ENCODE measurements at regions not wholly inside any gene's neighbourhood (a gene's known extent, or its start where the extent isn't known, plus 50 kb on each side); places are given as distances from the start of the nearest gene placed in this dataset.

DNA sequence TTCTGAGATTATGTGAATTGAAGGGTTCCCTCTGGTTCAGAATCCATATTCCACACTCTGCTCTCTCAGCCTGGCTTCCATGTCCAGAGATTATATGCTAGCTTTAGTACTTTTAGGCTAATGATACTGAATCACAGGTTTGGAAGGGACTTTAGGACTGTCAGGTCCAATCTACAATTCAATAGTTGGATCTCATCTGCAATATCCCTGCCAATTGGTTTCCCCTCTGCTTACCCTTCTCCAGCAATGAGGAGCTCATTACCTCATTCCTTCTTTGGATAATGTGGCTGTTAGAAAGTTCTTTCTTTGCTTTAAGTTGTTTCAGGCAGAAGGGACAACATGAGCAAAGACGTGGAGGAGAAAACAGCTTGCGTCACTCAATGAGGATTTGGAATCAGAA is 245.3 kb downstream of the PLPP3 start:
- no peak for DNase-seq (ENCODE audit: low spot score)
- Histone ChIP-seq H3K36me3 (replicated peaks in 1 of 2; ENCODE audit: control insufficient read depth in 2 of 2, insufficient read depth in 2 of 2, low read length in 2 of 2) (no peaks in the 10 kb centered on the region), H3K4ac (ENCODE audit: low read length) (no peak overlapping the region), H3K23ac (ENCODE audit: low read depth, low read length, poor library complexity) (no peak overlapping the region), H3K4me2 (ENCODE audit: insufficient read depth, low read length, poor library complexity, severe bottlenecking) (no peak overlapping the region), H2BK15ac (ENCODE audit: low read length) (no peak overlapping the region), H3K14ac (ENCODE audit: low read length) (no peak overlapping the region), H3K9ac (ENCODE audit: low read depth, low read length, poor library complexity) (no peak overlapping the region), H2BK120ac (ENCODE audit: low read depth, low read length) (no peak overlapping the region), H3K4me1 (ENCODE audit: control insufficient read depth in 2 of 2, insufficient read depth in 1 of 2, low read depth in 1 of 2, low read length in 2 of 2) (peaks cover 6 to 7% of the 10 kb centered on the region in 2 donors), H4K91ac (ENCODE audit: low read depth, low read length, poor library complexity) (no peak overlapping the region), H3K18ac (ENCODE audit: low read length) (no peak overlapping the region), H3K27ac (replicated peaks; ENCODE audit: low read length) (no peak overlapping the region), H3K4me3 (ENCODE audit: low read length in 2 of 2) (no peak overlapping the region), H2BK5ac (ENCODE audit: low read length) (no peak overlapping the region), H4K8ac (ENCODE audit: low read depth, low read length) (no peak overlapping the region), H3K79me1 (ENCODE audit: low read depth, low read length) (no peaks in the 10 kb centered on the region), H2AFZ (ENCODE audit: low read length) (no peak overlapping the region), H2AK5ac (ENCODE audit: low read depth, low read length) (no peak overlapping the region), H3K27me3 (ENCODE audit: control insufficient read depth in 3 of 3, insufficient read depth in 3 of 3, low read depth in 1 of 3, low read length in 3 of 3) (no peaks in the 10 kb centered on the region), H3K9me3 (replicated peaks in 1 of 2; ENCODE audit: control insufficient read depth in 2 of 2, insufficient read depth in 1 of 2, low read depth in 1 of 2, low read length in 2 of 2) (no peaks in the 10 kb centered on the region), H2BK12ac (ENCODE audit: low read length) (no peak overlapping the region)
- WGBS, 2 donors (ENCODE audit: extremely low coverage in 2 of 2, insufficient read length in 2 of 2, insufficient replicate concordance in 1 of 2), result no CpG with 5 or more reads among the region's 2 CpGs

DNA sequence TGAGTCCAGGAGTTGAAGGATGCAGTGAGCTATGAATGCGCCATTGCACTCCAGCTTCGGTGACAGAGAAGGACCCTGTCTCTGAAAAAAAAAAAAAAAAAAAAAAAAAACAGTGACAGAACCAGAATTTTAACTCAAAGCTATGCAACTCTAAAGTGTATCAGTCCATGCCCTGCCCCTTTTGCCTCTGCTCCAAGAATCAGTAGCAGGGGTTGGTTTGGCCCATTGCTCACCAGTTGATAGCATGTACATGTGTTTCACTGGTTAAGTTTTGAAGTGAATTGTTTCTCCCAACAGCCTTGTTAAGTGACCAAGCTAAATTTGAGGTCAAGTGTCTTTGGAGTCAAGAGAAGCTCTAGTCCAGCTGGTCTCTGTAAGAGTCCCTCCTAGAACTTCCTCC is 245.9 kb downstream of the PLPP3 start:
- no peaks in the 10 kb centered on the region for H3K36me3 ChIP-seq (replicated peaks in 1 of 2; ENCODE audit: control insufficient read depth in 2 of 2, insufficient read depth in 2 of 2, low read length in 2 of 2)
- no peak overlapping the region for H2BK12ac ChIP-seq (ENCODE audit: low read length)
- no peak overlapping the region for H3K4ac ChIP-seq (ENCODE audit: low read length)
- no peak overlapping the region for H2AK5ac ChIP-seq (ENCODE audit: low read depth, low read length)
- no peak overlapping the region for H4K91ac ChIP-seq (ENCODE audit: low read depth, low read length, poor library complexity)
- H2BK120ac ChIP-seq (ENCODE audit: low read depth, low read length), result no peak overlapping the region
- H3K79me1 ChIP-seq (ENCODE audit: low read depth, low read length), result no peaks in the 10 kb centered on the region
- H2BK15ac ChIP-seq (ENCODE audit: low read length), result no peak overlapping the region
- H3K27ac ChIP-seq (replicated peaks; ENCODE audit: low read length), result no peak overlapping the region
- H3K4me3 ChIP-seq (ENCODE audit: low read length in 2 of 2), result no peak overlapping the region
- WGBS, 2 donors (ENCODE audit: extremely low coverage in 2 of 2, insufficient read length in 2 of 2, insufficient replicate concordance in 1 of 2), result no CpG with 5 or more reads among the region's 2 CpGs
- no peak overlapping the region for H3K14ac ChIP-seq (ENCODE audit: low read length)
- H3K27me3 ChIP-seq (ENCODE audit: control insufficient read depth in 3 of 3, insufficient read depth in 3 of 3, low read depth in 1 of 3, low read length in 3 of 3), result no peaks in the 10 kb centered on the region
- H4K8ac ChIP-seq (ENCODE audit: low read depth, low read length), result no peak overlapping the region
- H2BK5ac ChIP-seq (ENCODE audit: low read length), result no peak overlapping the region
- no peak overlapping the region for H3K18ac ChIP-seq (ENCODE audit: low read length)
- no peak overlapping the region for H3K23ac ChIP-seq (ENCODE audit: low read depth, low read length, poor library complexity)
- DNase-seq (ENCODE audit: low spot score), result no peak
- no peaks in the 10 kb centered on the region for H3K9me3 ChIP-seq (replicated peaks in 1 of 2; ENCODE audit: control insufficient read depth in 2 of 2, insufficient read depth in 1 of 2, low read depth in 1 of 2, low read length in 2 of 2)
- no peak overlapping the region for H3K4me2 ChIP-seq (ENCODE audit: insufficient read depth, low read length, poor library complexity, severe bottlenecking)
- peaks cover 6 to 7% of the 10 kb centered on the region in 2 donors for H3K4me1 ChIP-seq (ENCODE audit: control insufficient read depth in 2 of 2, insufficient read depth in 1 of 2, low read depth in 1 of 2, low read length in 2 of 2)
- H2AFZ ChIP-seq (ENCODE audit: low read length), result no peak overlapping the region
- H3K9ac ChIP-seq (ENCODE audit: low read depth, low read length, poor library complexity), result no peak overlapping the region

GRCh38 chr1:56331892-56332567 is 247.3 kb downstream of the PLPP3 start:
- no peak for DNase-seq (ENCODE audit: low spot score)
- peak overlapping the region; percentile 25 for H3K27ac ChIP-seq (replicated peaks; ENCODE audit: low read length)

GRCh38 chr1:56331207-56331891 is 248.0 kb downstream of the PLPP3 start:
- no peak for DNase-seq (ENCODE audit: low spot score)
- Histone ChIP-seq H2AFZ (ENCODE audit: low read length) (no peak overlapping the region), H3K27me3 (ENCODE audit: control insufficient read depth in 3 of 3, insufficient read depth in 3 of 3, low read depth in 1 of 3, low read length in 3 of 3) (no peaks in the 10 kb centered on the region), H2BK5ac (ENCODE audit: low read length) (no peak overlapping the region), H3K27ac (replicated peaks; ENCODE audit: low read length) (no peak overlapping the region), H2BK15ac (ENCODE audit: low read length) (no peak overlapping the region), H2BK12ac (ENCODE audit: low read length) (no peak overlapping the region), H3K9ac (ENCODE audit: low read depth, low read length, poor library complexity) (no peak overlapping the region), H3K14ac (ENCODE audit: low read length) (no peak overlapping the region), H3K23ac (ENCODE audit: low read depth, low read length, poor library complexity) (no peak overlapping the region), H4K91ac (ENCODE audit: low read depth, low read length, poor library complexity) (no peak overlapping the region), H3K79me1 (ENCODE audit: low read depth, low read length) (no peaks in the 10 kb centered on the region), H4K8ac (ENCODE audit: low read depth, low read length) (no peak overlapping the region), H3K36me3 (replicated peaks in 1 of 2; ENCODE audit: control insufficient read depth in 2 of 2, insufficient read depth in 2 of 2, low read length in 2 of 2) (no peaks in the 10 kb centered on the region), H2BK120ac (ENCODE audit: low read depth, low read length) (no peak overlapping the region), H3K18ac (ENCODE audit: low read length) (peak overlapping the region; percentile 19), H3K9me3 (replicated peaks in 1 of 2; ENCODE audit: control insufficient read depth in 2 of 2, insufficient read depth in 1 of 2, low read depth in 1 of 2, low read length in 2 of 2) (no peaks in the 10 kb centered on the region), H3K4me2 (ENCODE audit: insufficient read depth, low read length, poor library complexity, severe bottlenecking) (no peak overlapping the region), H2AK5ac (ENCODE audit: low read depth, low read length) (no peak overlapping the region), H3K4me1 (ENCODE audit: control insufficient read depth in 2 of 2, insufficient read depth in 1 of 2, low read depth in 1 of 2, low read length in 2 of 2) (peaks cover 6 to 7% of the 10 kb centered on the region in 2 donors), H3K4me3 (ENCODE audit: low read length in 2 of 2) (no peak overlapping the region), H3K4ac (ENCODE audit: low read length) (no peak overlapping the region)
- no CpG with 5 or more reads among the region's 2 CpGs for WGBS, 2 donors (ENCODE audit: extremely low coverage in 2 of 2, insufficient read length in 2 of 2, insufficient replicate concordance in 1 of 2)

More at GRCh38 chr1:56331892-56332567, 247.3 kb downstream of the PLPP3 start:
- no peak overlapping the region for H3K4me2 ChIP-seq (ENCODE audit: insufficient read depth, low read length, poor library complexity, severe bottlenecking)
- H3K9ac ChIP-seq (ENCODE audit: low read depth, low read length, poor library complexity), result no peak overlapping the region
- no peak overlapping the region for H3K14ac ChIP-seq (ENCODE audit: low read length)
- no peaks in the 10 kb centered on the region for H3K27me3 ChIP-seq (ENCODE audit: control insufficient read depth in 3 of 3, insufficient read depth in 3 of 3, low read depth in 1 of 3, low read length in 3 of 3)
- H2BK120ac ChIP-seq (ENCODE audit: low read depth, low read length), result no peak overlapping the region
- no CpG with 5 or more reads among the region's 12 CpGs for WGBS, 2 donors (ENCODE audit: extremely low coverage in 2 of 2, insufficient read length in 2 of 2, insufficient replicate concordance in 1 of 2)
- H3K23ac ChIP-seq (ENCODE audit: low read depth, low read length, poor library complexity), result no peak overlapping the region
- H3K9me3 ChIP-seq (replicated peaks in 1 of 2; ENCODE audit: control insufficient read depth in 2 of 2, insufficient read depth in 1 of 2, low read depth in 1 of 2, low read length in 2 of 2), result no peaks in the 10 kb centered on the region
- no peak overlapping the region for H2AK5ac ChIP-seq (ENCODE audit: low read depth, low read length)
- H3K4ac ChIP-seq (ENCODE audit: low read length), result no peak overlapping the region
- no peak overlapping the region for H4K8ac ChIP-seq (ENCODE audit: low read depth, low read length)
- peaks cover 6 to 7% of the 10 kb centered on the region in 2 donors for H3K4me1 ChIP-seq (ENCODE audit: control insufficient read depth in 2 of 2, insufficient read depth in 1 of 2, low read depth in 1 of 2, low read length in 2 of 2)
- peak overlapping the region; percentile 60 for H2AFZ ChIP-seq (ENCODE audit: low read length)
- H3K18ac ChIP-seq (ENCODE audit: low read length), result no peak overlapping the region
- H4K91ac ChIP-seq (ENCODE audit: low read depth, low read length, poor library complexity), result no peak overlapping the region
- no peak overlapping the region for H2BK12ac ChIP-seq (ENCODE audit: low read length)
- H3K4me3 ChIP-seq (ENCODE audit: low read length in 2 of 2), result no peak overlapping the region
- no peaks in the 10 kb centered on the region for H3K36me3 ChIP-seq (replicated peaks in 1 of 2; ENCODE audit: control insufficient read depth in 2 of 2, insufficient read depth in 2 of 2, low read length in 2 of 2)
- no peak overlapping the region for H2BK15ac ChIP-seq (ENCODE audit: low read length)
- no peak overlapping the region for H2BK5ac ChIP-seq (ENCODE audit: low read length)
- no peaks in the 10 kb centered on the region for H3K79me1 ChIP-seq (ENCODE audit: low read depth, low read length)

Measured in neuronal stem cell (in vitro differentiated cells).